ENCODE measurements at regions not wholly inside any gene's neighbourhood (a gene's known extent, or its start where the extent isn't known, plus 50 kb on each side); places are given as distances from the start of the nearest gene placed in this dataset.

DNA sequence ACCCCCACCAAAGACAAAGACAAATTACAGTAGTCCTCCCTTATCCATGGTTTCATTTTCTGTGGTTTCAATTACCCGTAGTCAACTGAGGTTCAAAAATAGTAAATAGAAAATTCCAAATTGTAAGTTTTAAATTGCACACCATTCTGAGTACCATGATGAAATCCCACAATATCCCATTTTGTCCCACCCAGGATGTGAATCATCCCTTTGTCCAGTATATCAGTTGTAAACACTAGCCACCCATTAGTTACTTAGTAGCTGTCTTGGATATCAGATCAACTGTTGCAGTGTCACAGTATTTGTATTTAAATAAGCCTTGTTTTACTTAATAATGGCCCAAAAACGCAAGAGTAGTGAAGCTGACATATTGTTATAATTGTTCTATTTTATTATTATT is 364.0 kb upstream of the ARID1B start:
- TF ChIP-seq POLR2A (IDR thresholded peaks at IDR 0.05): no peak
- TF ChIP-seq, protein P1, sequence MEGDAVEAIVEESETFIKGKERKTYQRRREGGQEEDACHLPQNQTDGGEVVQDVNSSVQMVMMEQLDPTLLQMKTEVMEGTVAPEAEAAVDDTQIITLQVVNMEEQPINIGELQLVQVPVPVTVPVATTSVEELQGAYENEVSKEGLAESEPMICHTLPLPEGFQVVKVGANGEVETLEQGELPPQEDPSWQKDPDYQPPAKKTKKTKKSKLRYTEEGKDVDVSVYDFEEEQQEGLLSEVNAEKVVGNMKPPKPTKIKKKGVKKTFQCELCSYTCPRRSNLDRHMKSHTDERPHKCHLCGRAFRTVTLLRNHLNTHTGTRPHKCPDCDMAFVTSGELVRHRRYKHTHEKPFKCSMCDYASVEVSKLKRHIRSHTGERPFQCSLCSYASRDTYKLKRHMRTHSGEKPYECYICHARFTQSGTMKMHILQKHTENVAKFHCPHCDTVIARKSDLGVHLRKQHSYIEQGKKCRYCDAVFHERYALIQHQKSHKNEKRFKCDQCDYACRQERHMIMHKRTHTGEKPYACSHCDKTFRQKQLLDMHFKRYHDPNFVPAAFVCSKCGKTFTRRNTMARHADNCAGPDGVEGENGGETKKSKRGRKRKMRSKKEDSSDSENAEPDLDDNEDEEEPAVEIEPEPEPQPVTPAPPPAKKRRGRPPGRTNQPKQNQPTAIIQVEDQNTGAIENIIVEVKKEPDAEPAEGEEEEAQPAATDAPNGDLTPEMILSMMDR (IDR thresholded peaks at IDR 0.05): no peak

All from sigmoid colon (tissue), 3 donors.